ENCODE measurements at regions not wholly inside any gene's neighbourhood (a gene's known extent, or its start where the extent isn't known, plus 50 kb on each side); places are given as distances from the start of the nearest gene placed in this dataset.

DNA sequence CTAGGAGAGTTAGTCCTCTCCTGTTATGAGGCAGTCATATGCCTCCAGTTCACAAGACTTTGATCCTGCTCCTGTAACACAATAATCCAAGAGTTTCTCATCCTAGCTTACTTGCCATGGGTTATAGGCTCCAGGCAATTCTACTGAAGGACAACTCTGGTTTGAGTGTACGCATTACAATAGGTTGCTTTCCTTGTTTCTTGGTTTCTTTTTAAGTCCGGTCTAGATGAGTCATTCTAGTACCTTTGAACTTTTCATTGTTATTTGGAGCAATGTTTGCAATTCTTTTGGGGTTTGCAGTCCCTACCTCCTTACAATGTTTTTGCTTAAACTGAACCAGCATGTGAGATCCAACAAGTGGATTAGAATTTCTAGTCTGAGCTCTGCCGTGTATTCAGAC, 109.1 kb downstream of the ANAPC4 start:
- H3K36me3 Mint-ChIP-seq (ENCODE audit: insufficient read depth): peaks cover 3% of the 10 kb centered on the region
- DNase-seq (ENCODE audit: low spot score, unreplicated experiment): no peak
- no peak overlapping the region for H3K4me3 Mint-ChIP-seq (ENCODE audit: low read depth)
- peaks cover 5% of the 10 kb centered on the region for H3K27me3 Mint-ChIP-seq
- peaks cover 12% of the 10 kb centered on the region for H3K9me3 Mint-ChIP-seq (ENCODE audit: low read depth)
- H3K4me1 Mint-ChIP-seq (ENCODE audit: low read depth): peaks cover 9% of the 10 kb centered on the region
- TF ChIP-seq, protein P1, sequence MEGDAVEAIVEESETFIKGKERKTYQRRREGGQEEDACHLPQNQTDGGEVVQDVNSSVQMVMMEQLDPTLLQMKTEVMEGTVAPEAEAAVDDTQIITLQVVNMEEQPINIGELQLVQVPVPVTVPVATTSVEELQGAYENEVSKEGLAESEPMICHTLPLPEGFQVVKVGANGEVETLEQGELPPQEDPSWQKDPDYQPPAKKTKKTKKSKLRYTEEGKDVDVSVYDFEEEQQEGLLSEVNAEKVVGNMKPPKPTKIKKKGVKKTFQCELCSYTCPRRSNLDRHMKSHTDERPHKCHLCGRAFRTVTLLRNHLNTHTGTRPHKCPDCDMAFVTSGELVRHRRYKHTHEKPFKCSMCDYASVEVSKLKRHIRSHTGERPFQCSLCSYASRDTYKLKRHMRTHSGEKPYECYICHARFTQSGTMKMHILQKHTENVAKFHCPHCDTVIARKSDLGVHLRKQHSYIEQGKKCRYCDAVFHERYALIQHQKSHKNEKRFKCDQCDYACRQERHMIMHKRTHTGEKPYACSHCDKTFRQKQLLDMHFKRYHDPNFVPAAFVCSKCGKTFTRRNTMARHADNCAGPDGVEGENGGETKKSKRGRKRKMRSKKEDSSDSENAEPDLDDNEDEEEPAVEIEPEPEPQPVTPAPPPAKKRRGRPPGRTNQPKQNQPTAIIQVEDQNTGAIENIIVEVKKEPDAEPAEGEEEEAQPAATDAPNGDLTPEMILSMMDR (IDR thresholded peaks at IDR 0.05; ENCODE audit: unreplicated experiment): no peak
- H3K27ac Mint-ChIP-seq: no peak overlapping the region

DNA sequence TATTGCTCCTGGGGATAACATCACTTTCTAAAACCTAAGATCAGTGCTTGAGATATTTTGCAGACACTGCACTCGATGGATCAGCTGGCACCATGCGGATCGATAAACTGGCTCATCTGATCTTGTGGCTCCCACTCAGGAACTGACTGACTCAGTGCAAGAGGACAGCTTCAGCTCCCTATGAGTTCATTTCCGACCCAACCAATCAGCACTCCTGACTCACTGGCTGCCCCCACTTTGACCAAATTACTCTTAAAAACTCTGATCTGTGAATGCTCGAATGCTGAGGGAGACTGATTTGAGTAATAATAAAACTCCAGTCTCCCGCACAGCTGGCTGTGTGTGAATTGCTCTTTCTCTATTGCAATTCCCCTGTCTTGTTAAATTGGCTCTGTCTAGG, 110.1 kb downstream of the ANAPC4 start:
- peaks cover 15% of the 10 kb centered on the region for H3K9me3 Mint-ChIP-seq (ENCODE audit: low read depth)
- DNase-seq (ENCODE audit: low spot score, unreplicated experiment): no peak
- H3K36me3 Mint-ChIP-seq (ENCODE audit: insufficient read depth): peaks cover 3% of the 10 kb centered on the region
- TF ChIP-seq, protein P1 (IDR thresholded peaks at IDR 0.05; ENCODE audit: unreplicated experiment): no peak
- peaks cover 9% of the 10 kb centered on the region for H3K4me1 Mint-ChIP-seq (ENCODE audit: low read depth)
- no peak overlapping the region for H3K4me3 Mint-ChIP-seq (ENCODE audit: low read depth)
- H3K27ac Mint-ChIP-seq: no peak overlapping the region
- no peaks in the 10 kb centered on the region for H3K27me3 Mint-ChIP-seq

DNA sequence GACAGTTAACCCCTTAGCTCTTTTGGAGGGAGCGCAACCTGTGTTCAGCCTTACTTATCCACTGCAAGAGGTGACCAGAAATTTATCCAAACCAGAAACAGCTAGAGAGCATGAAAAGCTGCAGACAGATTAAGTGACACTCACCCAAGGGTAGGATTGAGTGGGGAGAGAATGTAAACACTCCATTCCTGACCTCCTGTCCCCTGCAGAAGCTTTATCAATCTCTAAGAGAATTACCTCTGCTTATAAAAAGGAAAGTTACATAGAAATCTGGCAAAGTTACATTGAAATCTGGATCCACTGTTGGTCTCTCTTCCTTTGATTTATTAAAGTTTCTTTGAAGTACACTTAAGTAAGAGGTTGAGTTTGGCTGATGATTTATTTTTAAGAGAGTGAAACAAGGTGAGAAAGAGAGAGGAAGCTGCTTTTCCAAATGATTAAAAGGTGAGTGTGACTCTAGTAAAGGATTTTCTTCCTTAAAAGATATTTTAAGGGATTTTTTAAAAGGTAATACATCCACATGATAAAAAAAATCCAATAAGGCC, 112.3 kb downstream of the ANAPC4 start:
- H3K36me3 Mint-ChIP-seq (ENCODE audit: insufficient read depth): peaks cover 3% of the 10 kb centered on the region
- TF ChIP-seq, protein P1 (IDR thresholded peaks at IDR 0.05; ENCODE audit: unreplicated experiment): no peak
- no peak overlapping the region for H3K4me3 Mint-ChIP-seq (ENCODE audit: low read depth)
- H3K9me3 Mint-ChIP-seq (ENCODE audit: low read depth): peaks cover 17% of the 10 kb centered on the region
- H3K27me3 Mint-ChIP-seq: no peaks in the 10 kb centered on the region
- H3K27ac Mint-ChIP-seq: no peak overlapping the region
- H3K4me1 Mint-ChIP-seq (ENCODE audit: low read depth): peaks cover 7% of the 10 kb centered on the region
- DNase-seq (ENCODE audit: low spot score, unreplicated experiment): no peak

DNA sequence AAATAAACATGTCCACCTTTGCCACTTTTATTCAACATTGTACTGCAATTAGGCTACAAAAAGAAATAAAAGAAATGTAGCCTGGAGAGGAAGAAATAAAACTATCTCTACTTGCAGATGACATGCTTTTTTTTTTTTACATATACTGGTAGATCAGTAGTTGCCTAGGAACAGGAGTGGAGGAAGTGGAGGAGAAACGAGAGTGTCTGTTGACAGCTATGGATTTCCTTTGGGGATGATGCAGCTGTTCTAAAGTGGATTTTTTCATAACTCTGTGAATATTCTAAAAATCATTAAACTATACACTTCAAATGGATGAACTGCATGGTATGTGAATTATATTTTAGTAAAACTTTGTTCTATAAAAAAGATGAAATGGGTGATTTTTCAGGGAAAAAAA, 116.4 kb downstream of the ANAPC4 start:
- Mint-ChIP-seq H3K36me3 (ENCODE audit: insufficient read depth) (no peaks in the 10 kb centered on the region), H3K4me1 (ENCODE audit: low read depth) (peaks cover 4% of the 10 kb centered on the region), H3K27ac (no peak overlapping the region), H3K27me3 (no peaks in the 10 kb centered on the region), H3K4me3 (ENCODE audit: low read depth) (no peak overlapping the region), H3K9me3 (ENCODE audit: low read depth) (peaks cover 5% of the 10 kb centered on the region)
- TF ChIP-seq, protein P1 (IDR thresholded peaks at IDR 0.05; ENCODE audit: unreplicated experiment): no peak
- no peak for DNase-seq (ENCODE audit: low spot score, unreplicated experiment)

DNA sequence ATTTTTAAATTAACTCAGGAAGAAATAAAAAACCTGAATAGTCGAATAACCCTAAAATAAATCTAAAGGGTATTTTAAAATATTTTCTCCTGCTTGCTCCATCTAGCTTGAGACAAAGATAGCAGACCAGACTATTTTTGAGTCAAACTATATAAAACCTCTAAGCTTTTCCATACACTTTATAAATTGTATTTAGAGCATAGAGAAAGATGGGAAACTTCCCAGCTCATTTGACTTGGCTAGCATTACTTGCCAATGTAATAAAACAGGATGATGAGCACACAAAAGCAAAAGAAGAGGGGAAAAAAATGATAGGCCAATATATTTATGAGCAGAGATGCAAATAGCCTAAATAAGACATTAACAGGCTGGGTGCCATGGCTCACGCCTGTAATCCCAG, 117.1 kb downstream of the ANAPC4 start:
- Mint-ChIP-seq H3K36me3 (ENCODE audit: insufficient read depth) (no peaks in the 10 kb centered on the region), H3K27ac (no peak overlapping the region), H3K4me3 (ENCODE audit: low read depth) (no peak overlapping the region), H3K9me3 (ENCODE audit: low read depth) (peaks cover 5% of the 10 kb centered on the region), H3K27me3 (no peaks in the 10 kb centered on the region), H3K4me1 (ENCODE audit: low read depth) (peaks cover 4% of the 10 kb centered on the region)
- TF ChIP-seq, protein P1 (IDR thresholded peaks at IDR 0.05; ENCODE audit: unreplicated experiment): no peak
- DNase-seq (ENCODE audit: low spot score, unreplicated experiment): no peak
